Liver (tissue), 3 donors: ENCODE measurements at regions not wholly inside any gene's neighbourhood (a gene's known extent, or its start where the extent isn't known, plus 50 kb on each side); places are given as distances from the start of the nearest gene placed in this dataset.

Experiments
- CTCF ChIP-seq: fragments of 150-350 bp; IDR thresholded peaks from 2 replicates; pipeline ENCODE4 v1.5.1; 2017; ENCODE audit warnings: improper control_type of control experiment, low read depth, low read length; ENCODE audit not compliant: missing input control
- GABPA ChIP-seq, 2 donors: IDR thresholded peaks in 1 of 2; conservative IDR thresholded peaks in 1 of 2; 2 replicates each; pipeline ENCODE4 v1.6.1; 2016; ENCODE audit warnings: antibody characterized with exemption in 2 of 2, mild to moderate bottlenecking in 1 of 2, moderate library complexity in 1 of 2
- TAF1 ChIP-seq: conservative IDR thresholded peaks from 2 replicates; pipeline ENCODE4 v1.6.1; 2016; ENCODE audit warnings: antibody characterized with exemption, mild to moderate bottlenecking
- donor health status: healthy.
- donor health status: healthy.

DNA sequence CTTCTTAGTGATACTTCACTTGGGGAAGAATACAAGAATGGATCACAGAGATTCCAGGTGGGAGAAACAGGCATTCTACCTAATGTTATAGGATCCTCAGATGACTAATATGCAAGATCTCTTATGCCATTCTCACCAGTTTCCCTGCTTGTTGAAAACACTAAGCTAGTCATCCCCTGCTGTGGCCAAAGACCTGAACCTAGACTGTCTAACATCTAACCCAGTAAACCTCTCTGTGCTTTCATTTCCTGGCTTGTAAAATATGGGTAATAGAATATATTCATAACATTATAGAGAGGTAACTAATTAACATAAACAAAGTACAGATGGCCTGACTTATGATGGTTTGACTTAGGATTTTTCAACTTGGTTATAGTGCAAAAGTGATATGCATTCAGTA lies 776.3 kb downstream of the TUSC7 start:
- no peak for TF ChIP-seq CTCF
- TF ChIP-seq GABPA (IDR thresholded peaks at IDR 0.05 in 1 of 2, conservative IDR thresholded peaks at IDR 0.05 in 1 of 2), result no peak
- TF ChIP-seq TAF1, result no peak
